ENCODE measurements at regions not wholly inside any gene's neighbourhood (a gene's known extent, or its start where the extent isn't known, plus 50 kb on each side); places are given as distances from the start of the nearest gene placed in this dataset.
"Not testable (repeated sequence)": the region's sequence is repeated elsewhere in the genome, so short reads cannot be mapped to it uniquely, and the experiment has no call there.

GRCh38 chr4:3874525-3875110 lies 108.4 kb downstream of the ADRA2C start:
- intact Hi-C loops (cut with DNase I) = loop anchor here (10.0 kb wide), 1 partner anchor 110 kb away; the partner anchor contains the start of gene ADRA2C
- peak in 2 of 10 donors; percentile 30 to 48 for DNase-seq

GRCh38 chr4:3875466-3875865 lies 109.3 kb downstream of the ADRA2C start:
- DNase-seq = peak in 2 of 10 donors; percentile 34 to 51
- intact Hi-C loops (cut with DNase I) = loop anchor here (10.0 kb wide), 1 partner anchor 111 kb away; the partner anchor contains the start of gene ADRA2C

GRCh38 chr4:3876057-3876845 lies 110.1 kb downstream of the ADRA2C start:
- intact Hi-C loops (cut with DNase I) = loop anchor here (10.0 kb wide), 1 partner anchor 111 kb away; the partner anchor contains the start of gene ADRA2C
- peak in 1 of 10 donors; percentile 57 for DNase-seq

GRCh38 chr4:3877236-3877635 lies 111.1 kb downstream of the ADRA2C start:
- intact Hi-C loops (cut with DNase I) = loop anchor here (10.0 kb wide), 1 partner anchor 112 kb away; the partner anchor contains the start of gene ADRA2C
- no peak for DNase-seq

- intact Hi-C loops (cut with DNase I) = loop anchor here (10.0 kb wide), 1 partner anchor 113 kb away; the partner anchor contains the start of gene ADRA2C
- DNase-seq = no peak
These were observed 111.7 kb downstream of the ADRA2C start for GRCh38 chr4:3877868-3878267.

- DNase-seq = peak in 1 of 10 donors; percentile 54
- intact Hi-C loops (cut with DNase I) = loop anchor here (10.0 kb wide), 1 partner anchor 114 kb away; the partner anchor contains the start of gene ADRA2C
These were observed 112.5 kb downstream of the ADRA2C start for GRCh38 chr4:3878678-3879077.

GRCh38 chr4:3879681-3880614 lies 113.8 kb downstream of the ADRA2C start:
- intact Hi-C loops (cut with DNase I) = loop anchor here (10.0 kb wide), 1 partner anchor 115 kb away; the partner anchor contains the start of gene ADRA2C
- peak in 2 of 10 donors; percentile 77 to 78 for DNase-seq

GRCh38 chr4:3880615-3881120 lies 114.5 kb downstream of the ADRA2C start:
- intact Hi-C loops (cut with DNase I) = no loop called here
- DNase-seq = peak; percentile 65 to 97 (median 84)

- intact Hi-C loops (cut with DNase I); DNase-seq: not testable (repeated sequence)
These were observed 116.2 kb downstream of the ADRA2C start for GRCh38 chr4:3882316-3882885.

GRCh38 chr4:3884261-3884660 lies 118.1 kb downstream of the ADRA2C start:
- peak in 2 of 10 donors; percentile 40 to 70 for DNase-seq
- intact Hi-C loops (cut with DNase I) = not testable (repeated sequence)

- intact Hi-C loops (cut with DNase I) = not testable (repeated sequence)
- peak in 1 of 10 donors; percentile 51 for DNase-seq
These were observed 127.4 kb downstream of the ADRA2C start for GRCh38 chr4:3893590-3893989.

GRCh38 chr4:3894086-3894959 lies 128.1 kb downstream of the ADRA2C start:
- intact Hi-C loops (cut with DNase I) = not testable (repeated sequence)
- DNase-seq = peak in 1 of 10 donors; percentile 55

- intact Hi-C loops (cut with DNase I) = no loop called here
- DNase-seq = no peak
These were observed 130.3 kb downstream of the ADRA2C start for GRCh38 chr4:3896441-3896840.

- intact Hi-C loops (cut with DNase I); DNase-seq: not testable (repeated sequence)
These were observed 130.8 kb downstream of the ADRA2C start for GRCh38 chr4:3896871-3897578.

GRCh38 chr4:3898098-3898497 lies 131.9 kb downstream of the ADRA2C start:
- DNase-seq = no peak
- intact Hi-C loops (cut with DNase I) = no loop called here

GRCh38 chr4:3898928-3899327 lies 132.7 kb downstream of the ADRA2C start:
- DNase-seq; intact Hi-C loops (cut with DNase I): not testable (repeated sequence)

GRCh38 chr4:3904264-3904955 lies 138.2 kb downstream of the ADRA2C start:
- DNase-seq; intact Hi-C loops (cut with DNase I): not testable (repeated sequence)
